Thyroid gland (tissue), 4 donors: ENCODE measurements at regions not wholly inside any gene's neighbourhood (a gene's known extent, or its start where the extent isn't known, plus 50 kb on each side); places are given as distances from the start of the nearest gene placed in this dataset.

Experiments used
- POLR2A ChIP-seq, 2 donors: fragments of 450-650 bp; IDR thresholded peaks; one replicate each; pipeline ENCODE4 v1.6.1; 2017; ENCODE audit warnings: antibody characterized with exemption in 2 of 2, mild to moderate bottlenecking in 2 of 2, moderate library complexity in 1 of 2
- TF ChIP-seq, protein P1 (sequence below), 6 experiments: fragments of 200-600 bp in 3 of 6; fragments of 450-650 bp in 3 of 6; sonication (generic) in 3 of 6; IDR thresholded peaks; one replicate each; pipeline ENCODE4 v1.5.1; 2016 to 2019; ENCODE audit warnings: antibody characterized with exemption in 6 of 6, mild to moderate bottlenecking in 2 of 6, inconsistent platforms in 1 of 6, moderate library complexity in 1 of 6

DNA sequence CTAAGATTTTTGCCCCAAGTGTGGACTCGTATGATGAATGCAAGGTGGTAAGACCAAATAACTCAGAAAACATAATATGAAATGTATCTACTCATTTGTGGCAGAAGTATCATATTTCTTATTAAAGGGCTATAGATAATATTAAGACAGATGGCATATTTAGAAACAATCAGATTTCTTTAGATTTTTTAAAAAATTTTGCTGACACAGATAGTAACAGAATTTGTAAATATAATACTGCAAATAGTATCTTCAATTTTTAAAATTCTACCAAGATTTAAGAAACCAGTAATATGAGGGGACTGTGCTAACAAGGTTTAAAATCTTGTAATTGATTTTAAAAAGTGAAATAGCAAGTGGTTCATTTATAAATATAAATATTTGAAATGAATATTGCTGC, 1064.1 kb downstream of the DIPK2A start:
- TF ChIP-seq, protein P1, sequence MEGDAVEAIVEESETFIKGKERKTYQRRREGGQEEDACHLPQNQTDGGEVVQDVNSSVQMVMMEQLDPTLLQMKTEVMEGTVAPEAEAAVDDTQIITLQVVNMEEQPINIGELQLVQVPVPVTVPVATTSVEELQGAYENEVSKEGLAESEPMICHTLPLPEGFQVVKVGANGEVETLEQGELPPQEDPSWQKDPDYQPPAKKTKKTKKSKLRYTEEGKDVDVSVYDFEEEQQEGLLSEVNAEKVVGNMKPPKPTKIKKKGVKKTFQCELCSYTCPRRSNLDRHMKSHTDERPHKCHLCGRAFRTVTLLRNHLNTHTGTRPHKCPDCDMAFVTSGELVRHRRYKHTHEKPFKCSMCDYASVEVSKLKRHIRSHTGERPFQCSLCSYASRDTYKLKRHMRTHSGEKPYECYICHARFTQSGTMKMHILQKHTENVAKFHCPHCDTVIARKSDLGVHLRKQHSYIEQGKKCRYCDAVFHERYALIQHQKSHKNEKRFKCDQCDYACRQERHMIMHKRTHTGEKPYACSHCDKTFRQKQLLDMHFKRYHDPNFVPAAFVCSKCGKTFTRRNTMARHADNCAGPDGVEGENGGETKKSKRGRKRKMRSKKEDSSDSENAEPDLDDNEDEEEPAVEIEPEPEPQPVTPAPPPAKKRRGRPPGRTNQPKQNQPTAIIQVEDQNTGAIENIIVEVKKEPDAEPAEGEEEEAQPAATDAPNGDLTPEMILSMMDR (IDR thresholded peaks at IDR 0.05): no peak
- no peak for TF ChIP-seq POLR2A (IDR thresholded peaks at IDR 0.05)
